ENCODE measurements at regions not wholly inside any gene's neighbourhood (a gene's known extent, or its start where the extent isn't known, plus 50 kb on each side); places are given as distances from the start of the nearest gene placed in this dataset.
"Not testable (repeated sequence)": the region's sequence is repeated elsewhere in the genome, so short reads cannot be mapped to it uniquely, and the experiment has no call there.

DNA sequence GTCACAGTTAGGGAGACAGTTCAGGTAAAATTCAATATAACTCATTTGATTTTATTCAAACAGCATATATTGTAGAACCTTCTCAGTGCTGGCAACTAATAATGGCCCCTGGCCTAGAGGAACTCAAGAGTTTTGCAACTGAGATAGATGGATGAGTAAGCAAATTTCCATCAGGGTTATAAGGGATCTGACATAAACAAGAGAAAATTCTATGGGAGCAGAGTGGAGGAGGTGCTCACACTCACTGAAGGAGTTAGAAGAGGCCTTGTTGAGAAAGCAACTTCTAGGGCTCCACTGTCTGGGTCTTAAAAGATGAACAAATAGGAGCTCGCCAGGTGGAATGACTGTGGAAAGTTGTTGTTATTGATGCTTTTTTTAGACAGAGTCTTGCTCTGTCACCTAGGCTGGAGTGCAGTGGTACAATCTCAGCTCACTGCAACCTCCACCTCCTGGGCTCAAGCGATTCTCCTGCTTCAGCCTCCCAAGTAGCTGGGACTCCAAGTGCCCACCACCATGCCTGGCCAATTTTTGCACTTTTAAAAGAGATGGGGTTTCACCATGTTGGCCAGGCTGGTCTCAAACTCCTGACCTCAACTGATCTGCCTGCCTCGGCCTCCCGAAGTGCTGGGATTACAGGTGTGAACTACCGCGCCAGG is 81.2 kb upstream of the EED start:
- H3K27ac Mint-ChIP-seq; H3K4me1 Mint-ChIP-seq (ENCODE audit: low read depth); H3K36me3 Mint-ChIP-seq (ENCODE audit: low read depth); H3K27me3 Mint-ChIP-seq (ENCODE audit: low read depth); DNase-seq; intact Hi-C loops (cut with micrococcal nuclease); H3K9me3 Mint-ChIP-seq; H3K4me3 Mint-ChIP-seq: not testable (repeated sequence)
- CTCF ChIA-PET: interaction anchor here (1.1 to 1.4 kb wide), 2 partner anchors 15 to 30 kb away, joined by 3 read pairs; no protein-coding TSS in a partner anchor

DNA sequence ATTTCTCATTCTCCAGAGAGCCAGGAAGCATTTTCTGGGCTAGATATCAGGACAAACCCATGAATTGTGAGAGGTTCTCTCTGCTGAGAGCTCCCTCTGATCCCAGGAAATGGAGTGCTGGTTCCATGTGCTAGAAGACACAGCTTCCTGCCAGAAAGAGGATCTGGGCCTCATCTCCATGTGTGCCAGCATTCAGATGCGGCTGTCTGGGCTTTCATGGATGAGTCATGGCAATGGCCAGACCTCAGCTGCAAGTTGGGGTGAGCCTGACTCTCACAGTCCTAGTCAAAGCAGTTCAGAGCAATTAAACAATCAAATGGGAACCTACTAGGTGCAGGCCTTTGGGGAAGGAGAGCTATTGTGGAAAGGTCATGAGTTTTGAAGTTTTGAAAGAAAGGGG is 82.3 kb upstream of the EED start:
- Mint-ChIP-seq H3K36me3 (ENCODE audit: low read depth) (no peaks in the 10 kb centered on the region), H3K27me3 (ENCODE audit: low read depth) (peaks cover 2% of the 10 kb centered on the region), H3K4me3 (no peak overlapping the region), H3K27ac (no peak overlapping the region), H3K9me3 (no peaks in the 10 kb centered on the region), H3K4me1 (ENCODE audit: low read depth) (no peaks in the 10 kb centered on the region)
- no peak for DNase-seq
- CTCF ChIA-PET: interaction anchor here (1.4 to 1.6 kb wide), 2 partner anchors 11 to 14 kb away, joined by 3 to 4 read pairs; no protein-coding TSS in a partner anchor
- intact Hi-C loops (cut with micrococcal nuclease): no loop called here

DNA sequence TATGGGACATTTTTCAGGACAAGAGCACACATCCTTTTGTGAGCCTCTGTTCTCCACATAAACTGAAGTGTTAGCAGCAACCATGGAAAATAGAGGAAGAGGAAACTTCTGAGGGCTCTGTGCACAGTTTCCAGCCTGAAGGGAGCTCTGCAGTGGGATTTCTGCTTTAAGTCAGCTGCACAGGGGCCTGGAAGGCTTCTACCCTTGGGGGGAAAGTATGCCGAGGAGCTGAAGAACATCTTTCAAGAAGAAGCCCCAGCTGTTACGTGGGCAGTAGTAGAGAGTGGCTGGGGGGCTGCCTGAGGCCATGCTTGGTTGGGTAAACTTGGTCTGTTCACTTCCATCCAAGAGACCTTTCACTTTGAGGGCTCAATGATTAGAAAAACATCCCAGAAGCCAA is 82.7 kb upstream of the EED start:
- Mint-ChIP-seq H3K27ac (no peak overlapping the region), H3K4me1 (ENCODE audit: low read depth) (no peaks in the 10 kb centered on the region), H3K36me3 (ENCODE audit: low read depth) (no peaks in the 10 kb centered on the region), H3K9me3 (no peaks in the 10 kb centered on the region), H3K4me3 (no peak overlapping the region), H3K27me3 (ENCODE audit: low read depth) (peaks cover 2% of the 10 kb centered on the region)
- CTCF ChIA-PET: interaction anchor here (1.4 to 1.6 kb wide), 2 partner anchors 10 to 14 kb away, joined by 3 to 4 read pairs; no protein-coding TSS in a partner anchor
- intact Hi-C loops (cut with micrococcal nuclease): no loop called here
- DNase-seq: no peak

GRCh38 chr11:86161336-86161735 is 83.2 kb upstream of the EED start:
- Mint-ChIP-seq H3K4me1 (ENCODE audit: low read depth) (no peaks in the 10 kb centered on the region), H3K27ac (no peak overlapping the region), H3K36me3 (ENCODE audit: low read depth) (no peaks in the 10 kb centered on the region), H3K27me3 (ENCODE audit: low read depth) (peaks cover 2% of the 10 kb centered on the region), H3K4me3 (no peak overlapping the region), H3K9me3 (no peaks in the 10 kb centered on the region)
- CTCF ChIA-PET: interaction anchor here (0.7 to 1.6 kb wide), 2 partner anchors 10 to 180 kb away, joined by 3 to 4 read pairs; no protein-coding TSS in a partner anchor
- no peak for DNase-seq
- intact Hi-C loops (cut with micrococcal nuclease): no loop called here

GRCh38 chr11:86160541-86161149 is 83.9 kb upstream of the EED start:
- Mint-ChIP-seq H3K27me3 (ENCODE audit: low read depth) (peaks cover 2% of the 10 kb centered on the region), H3K9me3 (no peaks in the 10 kb centered on the region), H3K27ac (no peak overlapping the region), H3K36me3 (ENCODE audit: low read depth) (no peaks in the 10 kb centered on the region), H3K4me3 (no peak overlapping the region), H3K4me1 (ENCODE audit: low read depth) (no peaks in the 10 kb centered on the region)
- CTCF ChIA-PET: interaction anchor here (0.7 to 0.8 kb wide), 2 partner anchors 109 to 181 kb away, joined by 3 read pairs; no protein-coding TSS in a partner anchor
- intact Hi-C loops (cut with micrococcal nuclease): no loop called here
- DNase-seq: no peak

DNA sequence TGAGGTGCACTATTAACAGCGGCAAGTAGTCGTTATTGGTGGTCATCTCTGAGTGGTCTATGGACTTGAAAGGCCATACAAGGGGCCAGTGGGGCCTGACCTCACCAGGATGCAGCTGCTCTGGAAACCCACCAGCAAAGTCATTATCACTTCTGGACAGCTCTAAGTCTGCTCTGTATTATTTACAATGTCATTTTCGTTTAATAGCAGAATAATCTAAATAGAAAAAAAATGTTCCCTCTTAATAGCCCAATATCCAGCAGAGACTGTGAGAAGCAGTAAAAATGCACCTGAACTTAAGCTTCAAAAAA is 85.0 kb upstream of the EED start:
- Mint-ChIP-seq H3K27ac (no peak overlapping the region), H3K4me3 (no peak overlapping the region), H3K4me1 (ENCODE audit: low read depth) (no peaks in the 10 kb centered on the region), H3K27me3 (ENCODE audit: low read depth) (no peaks in the 10 kb centered on the region), H3K9me3 (no peaks in the 10 kb centered on the region), H3K36me3 (ENCODE audit: low read depth) (no peaks in the 10 kb centered on the region)
- intact Hi-C loops (cut with micrococcal nuclease): no loop called here
- CTCF ChIA-PET: no interaction called here
- DNase-seq: no peak

DNA sequence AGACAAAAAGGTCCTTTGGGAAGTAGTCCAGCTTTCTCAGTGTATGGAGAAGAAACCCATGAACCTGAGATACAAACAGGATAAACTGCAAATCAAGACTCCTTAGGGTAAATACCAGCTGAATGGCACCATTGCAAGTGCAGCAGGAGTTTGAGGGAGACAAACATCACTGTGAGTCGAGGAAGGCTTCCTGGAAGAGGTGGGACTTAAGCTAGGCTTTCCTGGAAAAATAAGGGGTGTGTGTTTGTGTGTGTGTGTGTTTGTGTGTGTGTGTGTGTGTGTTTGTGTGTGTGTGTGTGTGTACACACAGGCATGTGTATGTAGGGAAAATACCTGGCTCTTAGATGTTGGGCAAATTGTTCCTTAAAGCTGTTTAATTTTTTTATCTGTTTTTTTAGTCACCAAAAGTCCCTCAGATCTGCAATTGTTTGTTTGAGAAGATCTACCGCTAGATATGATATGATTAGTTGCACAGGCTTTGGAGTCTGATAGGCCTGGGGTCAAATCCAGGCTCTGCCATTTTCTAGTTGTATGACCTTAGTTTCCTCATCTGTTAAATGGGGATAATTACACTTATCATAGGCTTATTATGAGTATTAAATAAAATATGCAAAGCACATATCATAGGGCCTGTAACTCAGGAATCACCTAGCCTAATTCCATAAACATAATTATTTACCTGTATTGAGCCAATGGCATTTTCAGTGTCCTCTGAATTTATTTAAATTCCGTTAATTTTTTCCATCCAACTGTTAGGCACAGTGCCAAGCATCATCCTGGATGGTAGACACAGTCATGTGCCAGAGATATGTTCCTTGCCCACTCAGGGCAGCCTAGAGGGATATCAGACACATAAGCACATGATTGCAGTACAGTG is 85.6 kb upstream of the EED start:
- no peak for DNase-seq
- intact Hi-C loops (cut with micrococcal nuclease): no loop called here
- Mint-ChIP-seq H3K9me3 (no peaks in the 10 kb centered on the region), H3K27me3 (ENCODE audit: low read depth) (no peaks in the 10 kb centered on the region), H3K36me3 (ENCODE audit: low read depth) (no peaks in the 10 kb centered on the region), H3K4me1 (ENCODE audit: low read depth) (no peaks in the 10 kb centered on the region), H3K27ac (no peak overlapping the region), H3K4me3 (no peak overlapping the region)
- CTCF ChIA-PET: no interaction called here

DNA sequence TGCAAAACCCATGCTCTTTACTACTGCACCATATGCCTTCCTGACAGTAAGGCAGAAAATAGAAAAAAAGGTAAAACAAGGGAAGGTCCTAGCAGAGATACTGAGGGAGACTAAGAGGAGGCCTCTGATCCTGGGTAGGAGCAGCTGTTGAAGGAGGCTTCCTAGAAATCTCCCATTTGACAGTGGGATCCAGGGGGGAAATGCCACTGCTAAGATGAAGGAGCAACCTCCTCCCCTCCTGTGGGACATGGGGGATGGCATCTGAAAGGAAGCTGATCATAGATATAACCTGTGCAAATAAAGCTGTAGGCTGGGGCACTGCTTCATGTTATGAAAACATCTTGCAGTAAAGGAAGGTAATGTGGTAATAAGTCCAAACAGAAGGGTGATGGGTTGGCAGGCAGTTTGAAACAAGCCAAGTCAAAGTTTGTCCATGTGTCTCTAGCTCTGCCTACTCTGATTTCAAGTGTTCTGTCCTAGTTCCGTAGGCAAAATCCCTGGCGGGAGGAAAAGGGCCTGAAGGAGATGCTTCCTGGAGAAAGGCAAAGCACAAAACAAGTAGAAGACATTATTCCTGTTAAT is 86.7 kb upstream of the EED start:
- CTCF ChIA-PET: interaction anchor here (1.4 kb wide), 1 partner anchor 9 kb away, joined by 5 read pairs; no protein-coding TSS in a partner anchor
- Mint-ChIP-seq H3K27me3 (ENCODE audit: low read depth) (no peaks in the 10 kb centered on the region), H3K36me3 (ENCODE audit: low read depth) (no peaks in the 10 kb centered on the region), H3K4me1 (ENCODE audit: low read depth) (no peaks in the 10 kb centered on the region), H3K27ac (no peak overlapping the region), H3K4me3 (no peak overlapping the region), H3K9me3 (no peaks in the 10 kb centered on the region)
- intact Hi-C loops (cut with micrococcal nuclease): no loop called here
- no peak for DNase-seq

- intact Hi-C loops (cut with micrococcal nuclease): no loop called here
- H3K9me3 Mint-ChIP-seq: no peaks in the 10 kb centered on the region
- CTCF ChIA-PET: no interaction called here
- H3K27ac Mint-ChIP-seq: no peak overlapping the region
- peaks cover 2% of the 10 kb centered on the region for H3K27me3 Mint-ChIP-seq (ENCODE audit: low read depth)
- H3K4me1 Mint-ChIP-seq (ENCODE audit: low read depth): peaks cover 12% of the 10 kb centered on the region
- H3K4me3 Mint-ChIP-seq: no peak overlapping the region
- H3K36me3 Mint-ChIP-seq (ENCODE audit: low read depth): no peaks in the 10 kb centered on the region
- no peak for DNase-seq
Measured at GRCh38 chr11:86156397-86156955, 87.6 kb upstream of the PICALM start.

DNA sequence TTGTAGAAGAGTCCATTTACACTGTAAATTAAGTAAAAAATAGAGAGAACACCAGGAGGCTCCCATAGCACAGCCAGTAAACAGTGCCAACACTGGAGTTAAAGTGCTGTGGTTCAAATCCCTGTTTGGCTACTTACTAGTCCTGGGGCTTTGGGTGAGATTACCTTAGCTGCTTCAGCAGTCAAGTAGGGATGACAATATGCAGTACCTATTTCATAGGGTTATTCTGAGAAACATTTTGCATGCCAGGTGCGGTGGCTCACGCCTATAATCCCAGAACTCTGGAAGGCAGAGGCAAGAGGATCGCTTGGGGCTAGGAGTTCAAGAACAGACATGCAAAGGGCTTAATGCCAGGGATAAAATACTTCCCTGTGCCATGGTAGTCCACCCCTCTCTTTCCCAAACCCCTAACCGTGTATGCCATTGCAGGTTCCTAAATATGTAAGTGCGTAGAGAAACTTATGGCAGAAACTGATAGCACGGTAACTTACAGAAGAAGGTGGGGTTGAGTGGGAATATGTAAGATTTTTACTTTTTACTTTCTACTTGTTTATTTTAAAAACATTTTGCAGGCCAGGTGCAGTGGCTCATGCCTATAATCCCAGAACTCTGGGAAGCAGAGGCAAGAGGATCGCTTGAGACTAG is 86.4 kb upstream of the PICALM start:
- H3K4me3 Mint-ChIP-seq: no peak overlapping the region
- H3K27ac Mint-ChIP-seq: no peak overlapping the region
- intact Hi-C loops (cut with micrococcal nuclease): no loop called here
- H3K27me3 Mint-ChIP-seq (ENCODE audit: low read depth): peaks cover 4% of the 10 kb centered on the region
- DNase-seq: no peak
- CTCF ChIA-PET: no interaction called here
- H3K9me3 Mint-ChIP-seq: no peaks in the 10 kb centered on the region
- no peaks in the 10 kb centered on the region for H3K36me3 Mint-ChIP-seq (ENCODE audit: low read depth)
- H3K4me1 Mint-ChIP-seq (ENCODE audit: low read depth): peaks cover 13% of the 10 kb centered on the region

GRCh38 chr11:86153439-86153838 is 84.6 kb upstream of the PICALM start:
- CTCF ChIA-PET: no interaction called here
- H3K27ac Mint-ChIP-seq: no peak overlapping the region

DNA sequence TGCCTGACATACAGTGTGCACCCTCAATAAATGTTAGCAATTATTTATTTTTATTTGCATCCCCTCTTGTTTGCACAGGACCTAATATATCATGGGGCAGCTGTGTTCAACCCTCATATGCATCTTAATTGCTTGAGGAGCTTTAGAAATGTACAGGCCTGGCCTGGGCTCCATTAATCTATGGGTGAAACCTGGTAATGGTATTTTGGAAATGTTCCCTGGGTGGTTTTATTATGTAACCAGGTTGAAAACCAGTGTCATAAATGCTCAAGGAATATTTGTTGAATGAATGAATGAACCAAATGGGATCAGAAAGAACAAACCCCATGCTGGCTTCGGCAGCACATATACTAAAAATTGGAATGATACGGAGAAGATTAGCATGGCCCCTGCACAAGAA is 84.0 kb upstream of the PICALM start:
- Mint-ChIP-seq H3K9me3 (no peaks in the 10 kb centered on the region), H3K36me3 (ENCODE audit: low read depth) (no peaks in the 10 kb centered on the region), H3K27me3 (ENCODE audit: low read depth) (peaks cover 4% of the 10 kb centered on the region), H3K4me1 (ENCODE audit: low read depth) (peaks cover 13% of the 10 kb centered on the region), H3K4me3 (no peak overlapping the region), H3K27ac (no peak overlapping the region)
- DNase-seq: no peak
- CTCF ChIA-PET: no interaction called here
- intact Hi-C loops (cut with micrococcal nuclease): no loop called here

More at GRCh38 chr11:86153439-86153838, 84.6 kb upstream of the PICALM start:
- Mint-ChIP-seq H3K27me3 (ENCODE audit: low read depth) (peaks cover 4% of the 10 kb centered on the region), H3K4me1 (ENCODE audit: low read depth) (peaks cover 13% of the 10 kb centered on the region), H3K9me3 (no peaks in the 10 kb centered on the region), H3K4me3 (no peak overlapping the region), H3K36me3 (ENCODE audit: low read depth) (no peaks in the 10 kb centered on the region)
- DNase-seq: no peak
- intact Hi-C loops (cut with micrococcal nuclease): no loop called here

Data from activated naive CD4-positive, alpha-beta T cell treated with anti-CD3 and anti-CD28 coated beads for 36 hours (primary cell).